AG10803 (cell line): ENCODE measurements at regions not wholly inside any gene's neighbourhood (a gene's known extent, or its start where the extent isn't known, plus 50 kb on each side); places are given as distances from the start of the nearest gene placed in this dataset.

Experiments used
- DNase-seq: peaks from one replicate; pipeline ENCODE4 v3.0.0; 2010; ENCODE audit warnings: low read depth
- H3K4me3 ChIP-seq: 2 replicates; pipeline ENCODE4 v1.5.1; 2011; ENCODE audit warnings: mild to moderate bottlenecking, low read length, control low read depth
- CTCF ChIP-seq: conservative IDR thresholded peaks from 2 replicates; pipeline ENCODE4 v1.5.1; 2011; ENCODE audit warnings: mild to moderate bottlenecking, low read length, control low read depth, inconsistent platforms

GRCh38 chr22:25380122-25380747 is 160.8 kb downstream of the CRYBB2 start:
- no peak for TF ChIP-seq CTCF
- DNase-seq = no peak
- H3K4me3 ChIP-seq = no peak overlapping the region

- DNase-seq = no peak
- H3K4me3 ChIP-seq = no peak overlapping the region
- no peak for TF ChIP-seq CTCF
Measured at GRCh38 chr22:25382762-25383161, 163.3 kb downstream of the CRYBB2 start.

GRCh38 chr22:25383278-25383820 is 163.9 kb downstream of the CRYBB2 start:
- no peak overlapping the region for H3K4me3 ChIP-seq
- no peak for TF ChIP-seq CTCF
- no peak for DNase-seq

GRCh38 chr22:25383892-25384291 is 164.5 kb downstream of the CRYBB2 start:
- no peak for DNase-seq
- H3K4me3 ChIP-seq = no peak overlapping the region
- TF ChIP-seq CTCF = no peak

GRCh38 chr22:25386538-25386884 is 167.1 kb downstream of the CRYBB2 start:
- no peak for TF ChIP-seq CTCF
- no peak overlapping the region for H3K4me3 ChIP-seq
- no peak for DNase-seq

GRCh38 chr22:25388415-25388814 is 169.0 kb downstream of the CRYBB2 start:
- no peak overlapping the region for H3K4me3 ChIP-seq
- no peak for TF ChIP-seq CTCF
- DNase-seq = no peak

- no peak for TF ChIP-seq CTCF
- H3K4me3 ChIP-seq = no peak overlapping the region
- DNase-seq = no peak
Measured at GRCh38 chr22:25388866-25389540, 169.6 kb downstream of the CRYBB2 start.
